HG02884 (cell line): ENCODE measurements at regions not wholly inside any gene's neighbourhood (a gene's known extent, or its start where the extent isn't known, plus 50 kb on each side); places are given as distances from the start of the nearest gene placed in this dataset.

ENCODE experiments used
- ATAC-seq: cut with Tn5 transposase; IDR thresholded peaks from one replicate; pipeline ENCODE4 v1.9.1; 2021; ENCODE audit warnings: mild to moderate bottlenecking, moderate library complexity; ENCODE audit not compliant: unreplicated experiment

- ATAC-seq, result no peak
Observed at GRCh38 chr12:125954362-125954761, 889.1 kb downstream of the AACS start.

GRCh38 chr12:125956186-125956585, 891.0 kb downstream of the AACS start:
- no peak for ATAC-seq

- no peak for ATAC-seq
Observed at GRCh38 chr12:125966641-125967040, 901.4 kb downstream of the AACS start.

- no peak for ATAC-seq
Observed at GRCh38 chr12:125968413-125968812, 903.2 kb downstream of the AACS start.

- no peak for ATAC-seq
Observed at GRCh38 chr12:125971981-125972380, 906.7 kb downstream of the AACS start.

- ATAC-seq, result no peak
Observed at GRCh38 chr12:125978286-125978685, 913.1 kb downstream of the AACS start.

- no peak for ATAC-seq
Observed at GRCh38 chr12:125981610-125982253, 916.5 kb downstream of the AACS start.

GRCh38 chr12:125983094-125983783, 918.0 kb downstream of the AACS start:
- ATAC-seq, result no peak

- no peak for ATAC-seq
Observed at GRCh38 chr12:125983784-125984500, 918.7 kb downstream of the AACS start.

GRCh38 chr12:125988545-125988944, 923.3 kb downstream of the AACS start:
- ATAC-seq, result no peak

- no peak for ATAC-seq
Observed at GRCh38 chr12:125989696-125990095, 924.5 kb downstream of the AACS start.

GRCh38 chr12:125996443-125996842, 931.2 kb downstream of the AACS start:
- ATAC-seq, result no peak

- ATAC-seq, result no peak
Observed at GRCh38 chr12:125999628-126000027, 934.4 kb downstream of the AACS start.

- no peak for ATAC-seq
Observed at GRCh38 chr12:126019385-126019784, 954.1 kb downstream of the AACS start.

- no peak for ATAC-seq
Observed at GRCh38 chr12:126021675-126022074, 956.4 kb downstream of the AACS start.

- ATAC-seq, result no peak
Observed at GRCh38 chr12:126027825-126028224, 962.6 kb downstream of the AACS start.

GRCh38 chr12:126030573-126030972, 965.3 kb downstream of the AACS start:
- ATAC-seq, result no peak

- ATAC-seq, result no peak
Observed at GRCh38 chr12:126033751-126034150, 968.5 kb downstream of the AACS start.

- no peak for ATAC-seq
Observed at GRCh38 chr12:126036348-126036747, 971.1 kb downstream of the AACS start.

GRCh38 chr12:126038434-126038833, 973.2 kb downstream of the AACS start:
- ATAC-seq, result no peak

GRCh38 chr12:126040307-126040706, 975.1 kb downstream of the AACS start:
- ATAC-seq, result no peak

GRCh38 chr12:126042286-126042685, 977.1 kb downstream of the AACS start:
- no peak for ATAC-seq
